ENCODE measurements at regions not wholly inside any gene's neighbourhood (a gene's known extent, or its start where the extent isn't known, plus 50 kb on each side); places are given as distances from the start of the nearest gene placed in this dataset.

- TF ChIP-seq, protein P1, sequence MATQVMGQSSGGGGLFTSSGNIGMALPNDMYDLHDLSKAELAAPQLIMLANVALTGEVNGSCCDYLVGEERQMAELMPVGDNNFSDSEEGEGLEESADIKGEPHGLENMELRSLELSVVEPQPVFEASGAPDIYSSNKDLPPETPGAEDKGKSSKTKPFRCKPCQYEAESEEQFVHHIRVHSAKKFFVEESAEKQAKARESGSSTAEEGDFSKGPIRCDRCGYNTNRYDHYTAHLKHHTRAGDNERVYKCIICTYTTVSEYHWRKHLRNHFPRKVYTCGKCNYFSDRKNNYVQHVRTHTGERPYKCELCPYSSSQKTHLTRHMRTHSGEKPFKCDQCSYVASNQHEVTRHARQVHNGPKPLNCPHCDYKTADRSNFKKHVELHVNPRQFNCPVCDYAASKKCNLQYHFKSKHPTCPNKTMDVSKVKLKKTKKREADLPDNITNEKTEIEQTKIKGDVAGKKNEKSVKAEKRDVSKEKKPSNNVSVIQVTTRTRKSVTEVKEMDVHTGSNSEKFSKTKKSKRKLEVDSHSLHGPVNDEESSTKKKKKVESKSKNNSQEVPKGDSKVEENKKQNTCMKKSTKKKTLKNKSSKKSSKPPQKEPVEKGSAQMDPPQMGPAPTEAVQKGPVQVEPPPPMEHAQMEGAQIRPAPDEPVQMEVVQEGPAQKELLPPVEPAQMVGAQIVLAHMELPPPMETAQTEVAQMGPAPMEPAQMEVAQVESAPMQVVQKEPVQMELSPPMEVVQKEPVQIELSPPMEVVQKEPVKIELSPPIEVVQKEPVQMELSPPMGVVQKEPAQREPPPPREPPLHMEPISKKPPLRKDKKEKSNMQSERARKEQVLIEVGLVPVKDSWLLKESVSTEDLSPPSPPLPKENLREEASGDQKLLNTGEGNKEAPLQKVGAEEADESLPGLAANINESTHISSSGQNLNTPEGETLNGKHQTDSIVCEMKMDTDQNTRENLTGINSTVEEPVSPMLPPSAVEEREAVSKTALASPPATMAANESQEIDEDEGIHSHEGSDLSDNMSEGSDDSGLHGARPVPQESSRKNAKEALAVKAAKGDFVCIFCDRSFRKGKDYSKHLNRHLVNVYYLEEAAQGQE (IDR thresholded peaks at IDR 0.05; ENCODE audit: low read depth): no peak
- TF ChIP-seq, protein P2, sequence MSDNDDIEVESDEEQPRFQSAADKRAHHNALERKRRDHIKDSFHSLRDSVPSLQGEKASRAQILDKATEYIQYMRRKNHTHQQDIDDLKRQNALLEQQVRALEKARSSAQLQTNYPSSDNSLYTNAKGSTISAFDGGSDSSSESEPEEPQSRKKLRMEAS (IDR thresholded peaks at IDR 0.05): no peak
- TF ChIP-seq TAF1 (IDR thresholded peaks at IDR 0.05; ENCODE audit: low read depth): no peak
- TF ChIP-seq, protein P3, sequence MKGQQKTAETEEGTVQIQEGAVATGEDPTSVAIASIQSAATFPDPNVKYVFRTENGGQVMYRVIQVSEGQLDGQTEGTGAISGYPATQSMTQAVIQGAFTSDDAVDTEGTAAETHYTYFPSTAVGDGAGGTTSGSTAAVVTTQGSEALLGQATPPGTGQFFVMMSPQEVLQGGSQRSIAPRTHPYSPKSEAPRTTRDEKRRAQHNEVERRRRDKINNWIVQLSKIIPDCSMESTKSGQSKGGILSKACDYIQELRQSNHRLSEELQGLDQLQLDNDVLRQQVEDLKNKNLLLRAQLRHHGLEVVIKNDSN (IDR thresholded peaks at IDR 0.05): no peak
- no peak for TF ChIP-seq YY1 (IDR thresholded peaks at IDR 0.05; ENCODE audit: low read depth)
These were observed 99.9 kb downstream of the XCL2 start for GRCh38 chr1:168443899-168444298.
